ENCODE measurements at regions not wholly inside any gene's neighbourhood (a gene's known extent, or its start where the extent isn't known, plus 50 kb on each side); places are given as distances from the start of the nearest gene placed in this dataset.

GRCh38 chr3:23698652-23699313 is 107.0 kb upstream of the UBE2E1 start:
- no peak for TF ChIP-seq REST (IDR thresholded peaks at IDR 0.05; ENCODE audit: insufficient read depth in 1 of 2, low read depth in 2 of 2, low read length in 2 of 2)
- TF ChIP-seq POLR2AphosphoS5 (IDR thresholded peaks at IDR 0.05; ENCODE audit: low read depth, low read length): no peak
- TF ChIP-seq TAF1 (IDR thresholded peaks at IDR 0.05; ENCODE audit: borderline replicate concordance, insufficient read depth, low read length): no peak

Measured in PFSK-1 (cell line).